ENCODE measurements at regions not wholly inside any gene's neighbourhood (a gene's known extent, or its start where the extent isn't known, plus 50 kb on each side); places are given as distances from the start of the nearest gene placed in this dataset.

DNA sequence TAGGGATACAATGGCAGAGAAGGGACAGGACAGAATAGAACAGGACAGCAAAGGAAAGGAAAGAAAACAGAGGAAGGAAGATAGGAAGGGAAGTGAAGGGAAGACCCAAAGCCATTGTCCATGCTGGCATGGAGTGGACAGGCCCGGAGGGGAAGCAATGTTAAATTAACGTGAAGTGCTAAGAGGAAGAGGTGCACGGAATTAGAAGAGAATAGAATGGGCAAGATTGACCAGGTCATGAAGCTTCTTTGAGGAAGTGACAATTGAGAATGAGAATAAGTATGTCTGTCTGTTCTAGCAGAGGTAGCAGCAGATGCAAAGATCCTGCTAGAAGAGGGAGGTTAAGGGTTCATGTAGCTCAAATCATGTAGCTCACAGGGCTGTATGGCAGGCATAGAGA lies 117.2 kb downstream of the MAF start:
- TF ChIP-seq, protein P1, sequence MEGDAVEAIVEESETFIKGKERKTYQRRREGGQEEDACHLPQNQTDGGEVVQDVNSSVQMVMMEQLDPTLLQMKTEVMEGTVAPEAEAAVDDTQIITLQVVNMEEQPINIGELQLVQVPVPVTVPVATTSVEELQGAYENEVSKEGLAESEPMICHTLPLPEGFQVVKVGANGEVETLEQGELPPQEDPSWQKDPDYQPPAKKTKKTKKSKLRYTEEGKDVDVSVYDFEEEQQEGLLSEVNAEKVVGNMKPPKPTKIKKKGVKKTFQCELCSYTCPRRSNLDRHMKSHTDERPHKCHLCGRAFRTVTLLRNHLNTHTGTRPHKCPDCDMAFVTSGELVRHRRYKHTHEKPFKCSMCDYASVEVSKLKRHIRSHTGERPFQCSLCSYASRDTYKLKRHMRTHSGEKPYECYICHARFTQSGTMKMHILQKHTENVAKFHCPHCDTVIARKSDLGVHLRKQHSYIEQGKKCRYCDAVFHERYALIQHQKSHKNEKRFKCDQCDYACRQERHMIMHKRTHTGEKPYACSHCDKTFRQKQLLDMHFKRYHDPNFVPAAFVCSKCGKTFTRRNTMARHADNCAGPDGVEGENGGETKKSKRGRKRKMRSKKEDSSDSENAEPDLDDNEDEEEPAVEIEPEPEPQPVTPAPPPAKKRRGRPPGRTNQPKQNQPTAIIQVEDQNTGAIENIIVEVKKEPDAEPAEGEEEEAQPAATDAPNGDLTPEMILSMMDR (IDR thresholded peaks at IDR 0.05) = no peak
- no peak for TF ChIP-seq POLR2A (IDR thresholded peaks at IDR 0.05)

Data from body of pancreas (tissue), 4 donors.